ENCODE measurements at regions not wholly inside any gene's neighbourhood (a gene's known extent, or its start where the extent isn't known, plus 50 kb on each side); places are given as distances from the start of the nearest gene placed in this dataset.
A peak's percentile ranks its signal among the peaks of the same experiment; 100 is the strongest.

DNA sequence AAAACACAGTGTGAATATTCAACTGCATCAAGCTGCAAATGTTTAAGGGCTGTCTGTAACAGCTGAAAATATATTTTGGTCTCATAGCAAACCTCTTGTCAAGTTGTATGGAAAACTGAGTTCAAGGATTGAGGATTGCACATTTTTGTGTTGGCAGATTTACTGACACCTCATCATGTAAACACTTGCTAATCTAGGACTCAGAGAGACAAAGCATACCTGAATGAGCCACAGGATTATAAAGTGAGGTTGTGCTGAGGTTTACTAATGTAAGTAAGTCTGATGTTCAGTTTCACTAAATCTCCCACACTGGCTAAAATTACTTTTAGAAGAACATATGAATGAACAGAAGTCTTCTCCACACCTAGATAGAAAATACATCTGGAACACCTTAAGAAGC, 1993.1 kb upstream of the CELF4 start:
- peak; percentile 12 for DNase-seq (ENCODE audit: low read depth, low spot score)
- H3K27ac ChIP-seq = no peak overlapping the region

DNA sequence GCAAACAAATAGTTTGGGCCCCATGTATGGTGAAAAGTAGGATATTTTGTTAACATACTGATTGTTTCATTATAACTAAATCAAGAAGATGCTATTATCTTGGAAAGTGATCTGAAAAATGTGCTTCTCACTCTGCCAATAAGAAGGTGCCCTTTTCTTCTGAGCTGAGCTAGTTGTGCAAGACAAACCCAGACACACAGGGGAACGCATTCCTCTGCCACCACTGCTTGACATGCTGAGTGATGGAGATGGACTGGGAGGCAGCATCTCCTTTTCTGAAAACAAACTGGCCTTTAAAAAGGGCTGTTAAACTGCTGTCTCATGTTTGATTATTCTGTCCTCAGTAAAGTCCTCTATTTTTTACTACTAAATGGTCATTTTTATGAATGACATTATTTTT, 1989.9 kb upstream of the CELF4 start:
- H3K27ac ChIP-seq = no peak overlapping the region
- no peak for DNase-seq (ENCODE audit: low read depth, low spot score)

DNA sequence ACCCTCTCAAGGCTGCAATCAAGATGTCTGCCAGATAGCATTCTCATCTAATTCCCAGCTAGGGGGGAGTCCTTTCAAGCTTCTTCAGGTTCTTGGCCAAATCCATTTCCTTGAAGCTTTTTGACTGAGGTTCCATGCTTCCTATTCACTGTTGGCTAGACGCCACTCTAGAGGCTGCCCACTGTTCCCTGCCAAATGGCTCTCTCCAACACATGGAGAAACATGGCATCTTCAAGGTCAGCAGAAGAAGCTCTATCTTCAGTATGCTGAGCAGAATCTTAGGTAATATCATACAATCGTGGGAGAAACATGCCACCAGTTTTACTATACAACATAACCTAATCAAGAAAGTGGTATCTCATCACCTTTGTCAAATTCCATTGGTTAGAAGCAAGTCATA, 1985.1 kb upstream of the CELF4 start:
- H3K27ac ChIP-seq = no peak overlapping the region

DNA sequence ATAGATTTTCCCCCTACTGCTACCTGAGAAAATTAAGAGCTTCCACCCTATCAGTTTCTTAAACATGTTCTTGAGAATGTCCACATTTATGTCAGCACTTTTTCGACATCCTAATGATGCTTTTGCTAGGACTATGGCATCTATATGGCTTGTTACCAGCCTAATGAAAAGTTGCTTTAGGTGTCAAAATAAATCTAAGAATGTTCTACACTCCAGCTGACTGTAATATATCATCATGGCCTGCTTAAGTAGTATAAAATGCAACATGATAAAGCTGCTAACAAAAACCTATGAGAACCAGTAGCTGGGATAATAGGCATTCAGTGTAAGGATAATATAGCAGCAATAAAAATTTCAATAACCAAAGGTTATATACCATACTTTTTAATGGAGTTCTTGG, 1983.5 kb upstream of the CELF4 start:
- H3K27ac ChIP-seq = no peak overlapping the region
- no peak for DNase-seq (ENCODE audit: low read depth, low spot score)

More for the DNA sequence above, 1985.1 kb upstream of the CELF4 start:
- DNase-seq (ENCODE audit: low read depth, low spot score) = no peak

DNA sequence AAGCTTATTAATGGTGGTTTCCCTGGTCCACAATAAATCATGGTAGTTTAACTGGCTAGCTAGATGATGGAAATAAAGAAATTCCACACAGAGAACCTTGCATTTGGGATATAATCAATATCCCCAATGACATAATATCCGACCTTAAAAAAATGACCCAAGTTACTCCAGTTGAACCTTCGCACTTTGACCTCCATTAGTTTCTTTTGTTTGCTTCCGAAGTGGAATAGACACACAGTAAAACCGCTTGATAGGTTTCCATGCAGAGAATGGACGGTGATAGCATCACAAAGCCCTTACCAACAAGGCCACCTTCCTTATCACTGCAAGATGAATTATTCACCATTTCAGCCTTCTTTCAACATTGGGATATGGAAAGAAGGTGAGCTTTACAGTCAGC, 1966.1 kb upstream of the CELF4 start:
- H3K27ac ChIP-seq = no peak overlapping the region
- no peak for DNase-seq (ENCODE audit: low read depth, low spot score)

DNA sequence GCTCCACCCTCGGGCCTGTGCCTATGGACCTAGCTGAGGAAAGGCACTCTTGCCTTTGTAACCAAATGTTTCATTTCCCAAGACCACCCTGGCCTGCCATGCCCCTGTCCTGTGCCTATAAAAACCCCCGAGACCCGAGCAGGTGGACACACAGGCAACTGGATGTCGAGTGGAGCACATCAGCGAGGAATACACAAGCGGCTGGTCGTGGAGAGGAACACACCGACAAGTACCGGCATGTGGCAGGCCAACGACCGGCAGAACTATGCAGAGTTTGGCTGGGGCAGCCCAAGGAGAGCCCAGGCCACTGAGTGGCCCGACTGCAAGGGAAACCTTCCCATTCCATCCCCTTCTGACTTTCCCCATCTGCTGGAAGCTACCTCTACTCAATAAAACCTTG, 1963.8 kb upstream of the CELF4 start:
- no peak overlapping the region for H3K27ac ChIP-seq
- DNase-seq (ENCODE audit: low read depth, low spot score) = no peak

DNA sequence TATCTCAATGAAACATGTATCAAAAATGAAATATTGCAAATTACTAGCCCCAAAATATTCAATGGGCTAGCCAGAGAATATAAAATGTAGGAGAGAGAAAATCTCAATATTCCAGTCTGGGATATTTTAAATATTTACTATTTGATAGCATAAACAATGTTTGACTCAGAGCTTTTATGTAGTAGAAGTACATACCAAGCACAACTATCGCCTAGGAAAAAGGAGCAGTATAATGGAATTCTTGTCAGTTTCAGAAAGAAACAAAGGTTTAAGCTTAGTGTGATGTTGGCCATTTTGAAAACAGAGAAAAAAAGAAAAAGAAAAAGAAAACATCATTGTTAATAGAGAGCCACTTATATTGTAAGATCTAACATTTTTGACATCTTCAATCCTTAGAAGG, 1961.9 kb upstream of the CELF4 start:
- no peak for DNase-seq (ENCODE audit: low read depth, low spot score)
- H3K27ac ChIP-seq = no peak overlapping the region

DNA sequence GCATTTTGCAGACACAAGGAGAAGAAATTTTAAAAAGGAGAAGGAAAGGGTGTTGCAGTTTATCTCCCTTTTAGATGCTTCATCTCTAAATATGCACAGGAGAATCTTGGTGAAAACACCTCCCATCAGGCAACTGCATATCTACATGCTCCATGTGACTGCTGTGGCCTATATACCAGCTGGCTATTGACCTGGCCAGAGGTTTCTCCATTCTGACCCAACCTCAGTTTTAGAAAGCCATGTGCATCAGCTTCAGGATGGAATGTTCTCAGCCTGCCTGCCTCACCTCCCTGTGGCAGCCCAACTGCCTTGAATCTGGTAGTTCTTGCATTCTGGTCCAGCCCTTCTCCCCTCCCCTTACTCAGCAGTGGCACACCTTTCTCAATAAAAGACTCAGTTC, 1958.8 kb upstream of the CELF4 start:
- no peak for DNase-seq (ENCODE audit: low read depth, low spot score)
- H3K27ac ChIP-seq = no peak overlapping the region

DNA sequence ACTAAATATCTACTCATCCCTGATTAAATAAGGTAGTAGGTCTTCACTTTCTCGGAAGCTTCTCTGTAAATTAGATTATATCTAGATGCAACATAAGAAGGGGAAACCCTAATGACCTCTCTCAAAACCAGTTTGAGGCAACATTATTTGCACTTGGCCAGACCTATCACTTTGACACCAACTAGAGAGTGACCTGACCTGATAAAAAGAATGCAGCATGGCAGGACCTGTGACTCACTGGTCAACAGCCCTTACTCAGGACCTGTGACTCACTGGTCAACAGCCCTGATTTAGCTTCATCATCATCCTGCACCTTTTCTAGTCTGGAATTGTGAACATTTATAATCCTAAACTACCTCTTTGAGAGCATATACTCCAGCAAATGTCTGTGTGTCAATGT, 1957.7 kb upstream of the CELF4 start:
- peak; percentile 16 for DNase-seq (ENCODE audit: low read depth, low spot score)
- H3K27ac ChIP-seq = no peak overlapping the region

DNA sequence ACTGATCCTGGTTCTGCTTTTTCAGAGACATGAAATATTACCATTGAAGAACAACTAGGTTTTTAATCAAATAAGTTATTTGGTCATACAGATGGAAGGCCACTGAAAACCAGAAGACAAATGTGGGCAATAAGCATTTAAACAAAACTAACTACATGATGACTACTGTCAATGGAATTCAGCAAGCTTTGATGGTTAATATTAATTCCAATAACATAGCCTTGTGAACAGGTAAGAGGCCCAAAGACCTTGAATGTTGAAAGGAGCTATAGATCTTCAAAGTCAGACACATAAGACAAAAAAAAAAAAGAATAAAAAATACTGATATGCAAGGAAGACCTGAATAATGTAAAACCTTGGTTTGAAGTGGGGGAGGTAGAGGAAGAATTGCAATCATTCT, 1955.6 kb upstream of the CELF4 start:
- no peak overlapping the region for H3K27ac ChIP-seq
- DNase-seq (ENCODE audit: low read depth, low spot score) = no peak

DNA sequence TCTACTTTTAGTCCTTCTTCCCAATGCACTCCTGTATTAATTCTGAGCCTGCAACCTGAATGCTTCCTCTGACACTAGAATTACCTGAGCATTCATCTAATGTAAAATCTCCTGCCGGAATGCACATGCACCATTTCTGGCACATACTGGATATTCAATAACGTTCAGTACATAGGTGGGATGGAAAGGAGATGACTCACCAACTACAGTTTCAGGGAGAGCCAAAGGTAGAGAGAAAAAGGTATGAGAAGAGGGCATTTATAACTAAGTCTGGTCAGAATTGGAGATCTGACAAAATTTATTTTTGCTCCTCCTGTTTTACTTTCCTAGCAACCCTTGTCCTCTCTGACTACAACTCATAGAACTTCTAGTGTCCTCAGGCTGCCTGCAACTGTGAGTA, 1954.1 kb upstream of the CELF4 start:
- no peak overlapping the region for H3K27ac ChIP-seq

DNA sequence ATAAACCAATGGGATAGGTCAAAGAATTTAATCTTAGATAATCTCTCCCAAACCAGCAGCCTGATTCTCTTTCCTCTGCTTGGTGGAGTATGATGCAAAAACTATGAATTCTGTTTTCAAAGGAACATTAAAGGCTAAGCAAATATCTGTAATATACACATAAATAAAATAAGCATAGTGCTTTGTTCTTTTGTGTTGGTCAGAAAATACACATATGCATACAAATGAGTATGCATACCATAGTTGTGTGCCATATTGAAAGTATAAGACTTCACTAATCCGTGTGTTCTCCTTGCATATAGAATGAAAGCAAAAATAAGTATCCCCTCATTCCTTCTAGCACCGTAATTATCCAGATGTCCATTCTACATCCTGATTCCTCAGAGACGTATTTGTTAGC, 1949.7 kb upstream of the CELF4 start:
- H3K27ac ChIP-seq = no peak overlapping the region
- no peak for DNase-seq (ENCODE audit: low read depth, low spot score)

More for the DNA sequence above, 1954.1 kb upstream of the CELF4 start:
- no peak for DNase-seq (ENCODE audit: low read depth, low spot score)

DNA sequence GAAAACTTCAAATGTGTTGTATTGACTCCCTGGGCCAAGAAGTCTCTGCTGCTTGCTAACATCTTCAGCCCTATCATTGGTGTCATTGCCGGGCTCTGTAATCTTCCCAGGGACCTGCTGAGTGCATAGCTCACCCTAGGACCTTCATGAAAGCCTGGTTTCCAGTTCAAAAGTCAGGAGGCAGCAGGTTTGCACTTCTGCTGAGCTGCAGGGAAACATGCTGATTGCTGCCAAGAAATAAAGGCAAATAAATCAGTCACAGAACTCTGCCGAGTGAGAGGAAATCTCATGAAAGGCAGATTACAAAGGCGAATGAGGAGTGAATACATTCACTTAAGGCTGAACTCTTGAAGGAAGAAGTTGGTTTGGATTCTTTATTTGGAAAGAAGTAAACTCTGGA, 1947.6 kb upstream of the CELF4 start:
- DNase-seq (ENCODE audit: low read depth, low spot score) = no peak
- no peak overlapping the region for H3K27ac ChIP-seq

DNA sequence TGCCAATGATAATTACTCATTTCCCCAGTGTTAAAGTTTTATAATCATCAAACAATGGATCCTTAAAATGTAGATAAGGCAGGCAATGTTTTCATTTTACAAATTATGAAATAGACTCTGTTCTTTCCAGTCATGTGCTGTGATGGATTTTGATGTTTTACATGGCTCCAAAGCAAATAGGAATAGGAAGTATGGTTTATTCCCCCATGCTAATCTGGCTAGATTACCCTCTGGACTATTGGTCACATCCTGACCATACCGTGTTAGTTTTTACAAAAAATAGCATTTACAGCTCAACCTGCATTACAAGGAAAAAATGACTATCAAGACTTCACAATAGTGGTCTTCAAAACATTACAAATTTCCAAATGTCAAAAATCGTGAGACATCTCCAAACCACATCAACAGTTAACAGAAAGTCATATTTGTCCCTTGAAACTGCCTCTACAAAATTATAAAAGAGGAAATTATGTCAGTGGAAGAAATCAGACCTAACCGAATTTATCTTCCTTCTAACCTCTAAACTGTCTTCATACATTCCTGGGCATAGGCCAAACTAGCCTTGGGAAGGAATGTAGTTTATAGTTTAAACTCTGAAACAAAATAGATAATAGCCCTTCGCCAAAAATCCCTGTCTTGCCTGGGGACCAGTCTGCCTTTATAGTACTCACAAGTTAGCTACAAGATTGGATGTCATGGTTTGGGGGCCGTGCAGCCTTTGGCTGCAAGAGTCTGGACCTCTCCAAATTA, 1941.2 kb upstream of the CELF4 start:
- no peak overlapping the region for H3K27ac ChIP-seq
- DNase-seq (ENCODE audit: low read depth, low spot score) = no peak

DNA sequence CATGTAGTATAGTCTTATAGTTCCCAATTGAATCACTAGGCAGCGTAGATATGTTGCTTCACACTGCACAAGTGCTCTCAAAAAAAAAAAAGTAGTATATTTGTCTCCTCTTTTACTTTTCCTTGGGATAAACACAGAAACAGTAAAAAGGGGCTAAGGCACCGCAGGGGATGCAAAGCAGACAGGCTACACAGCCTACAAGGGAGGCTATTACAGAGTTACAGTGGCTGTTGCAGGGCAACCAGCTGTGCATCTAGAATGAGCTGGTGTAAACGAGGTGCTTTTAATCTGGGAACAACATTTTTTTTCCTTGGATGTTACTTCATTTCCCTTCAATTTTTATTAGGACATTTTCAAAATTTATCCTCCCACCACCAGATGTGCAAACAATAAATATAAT, 1934.7 kb upstream of the CELF4 start:
- H3K27ac ChIP-seq = no peak overlapping the region

DNA sequence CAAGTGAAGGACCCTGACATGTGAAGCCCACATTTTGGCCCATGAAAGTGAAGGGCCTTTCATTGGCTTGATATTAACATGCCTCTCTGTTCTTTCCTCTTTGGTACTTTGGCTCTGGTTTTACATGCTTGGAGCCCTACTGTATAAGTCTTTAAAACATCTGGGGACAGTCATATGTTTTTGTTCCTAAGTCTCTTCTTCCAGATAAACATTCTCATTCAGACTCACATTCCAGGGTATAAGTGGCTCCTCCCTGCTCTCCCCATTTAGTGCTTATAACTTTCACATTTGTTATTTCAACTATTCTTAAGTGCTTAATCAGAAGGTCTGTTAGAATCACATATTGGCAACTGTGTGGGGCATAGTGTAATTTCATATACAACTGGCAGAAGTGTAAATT, 1932.2 kb upstream of the CELF4 start:
- DNase-seq (ENCODE audit: low read depth, low spot score) = no peak
- H3K27ac ChIP-seq = no peak overlapping the region

More for the DNA sequence above, 1934.7 kb upstream of the CELF4 start:
- no peak for DNase-seq (ENCODE audit: low read depth, low spot score)

DNA sequence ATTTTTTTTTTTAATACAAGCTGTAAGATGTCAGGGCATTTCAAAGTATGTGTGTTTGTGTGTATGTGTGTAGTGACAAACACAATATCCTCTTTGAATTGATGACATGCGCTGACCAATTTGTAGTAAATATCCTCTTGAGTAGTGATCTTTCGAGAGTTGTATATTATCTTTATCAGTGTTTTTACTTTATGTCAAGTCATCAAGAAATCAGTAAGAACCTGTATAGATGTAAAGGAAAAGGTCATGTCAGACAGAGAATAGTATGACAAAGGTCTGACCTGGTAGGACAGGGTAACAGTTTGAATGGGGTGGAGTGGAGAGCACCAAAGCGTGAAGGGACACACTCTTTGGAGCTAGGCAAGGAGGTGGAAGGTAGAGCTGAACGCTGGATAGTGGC, 1931.4 kb upstream of the CELF4 start:
- H3K27ac ChIP-seq = no peak overlapping the region
- DNase-seq (ENCODE audit: low read depth, low spot score) = no peak

DNA sequence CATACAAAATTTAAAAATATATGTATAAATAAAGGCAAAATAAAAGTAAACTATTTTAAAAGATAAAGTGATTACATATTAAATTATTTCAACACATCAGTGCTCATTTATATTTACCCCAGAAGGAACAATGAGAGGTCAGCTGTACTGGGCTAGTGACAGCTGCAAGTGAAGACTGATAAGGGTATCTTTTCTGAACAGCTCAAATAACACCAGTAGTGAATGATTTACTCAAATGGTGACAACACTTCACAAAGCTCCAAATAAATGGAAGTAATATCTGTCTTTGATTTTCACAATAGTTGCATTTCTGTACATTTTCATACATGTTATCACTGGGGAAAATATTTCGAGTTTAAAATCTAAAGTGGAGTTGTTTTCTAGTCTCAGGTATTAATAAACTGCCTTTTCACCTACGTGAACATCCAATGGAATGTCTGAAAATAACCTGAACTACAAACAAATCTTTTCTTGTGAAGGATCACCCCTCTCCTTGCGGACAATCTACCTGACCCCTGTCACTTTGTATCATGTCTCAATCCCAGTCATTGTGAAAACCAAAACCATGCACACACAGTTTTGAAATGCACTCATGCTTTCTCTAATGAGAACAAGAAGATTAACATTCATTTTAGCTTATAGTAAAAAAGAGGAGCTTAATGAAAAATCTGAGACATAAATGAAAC, 1928.8 kb upstream of the CELF4 start:
- no peak for DNase-seq (ENCODE audit: low read depth, low spot score)

DNA sequence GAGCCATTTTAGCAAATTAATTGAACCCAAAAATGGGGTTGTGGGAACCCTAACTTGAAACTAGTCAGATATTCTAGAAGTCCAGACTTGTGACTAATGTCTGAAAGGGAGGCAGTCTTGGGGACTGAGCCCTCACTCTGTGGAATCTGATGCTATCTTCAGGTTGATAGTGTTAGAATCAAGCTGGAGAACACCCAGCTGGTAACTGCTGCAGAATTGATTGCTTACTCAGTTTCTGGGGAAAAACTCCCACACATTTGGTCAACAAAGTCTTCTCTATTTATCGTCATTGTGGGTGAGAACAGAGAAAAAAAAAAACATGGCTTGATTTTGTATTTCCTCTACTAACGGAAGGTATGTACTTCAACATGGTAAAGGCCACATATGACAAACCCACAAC, 1925.8 kb upstream of the CELF4 start:
- DNase-seq (ENCODE audit: low read depth, low spot score) = no peak
- H3K27ac ChIP-seq = no peak overlapping the region

More for the DNA sequence above, 1928.8 kb upstream of the CELF4 start:
- no peak overlapping the region for H3K27ac ChIP-seq

DNA sequence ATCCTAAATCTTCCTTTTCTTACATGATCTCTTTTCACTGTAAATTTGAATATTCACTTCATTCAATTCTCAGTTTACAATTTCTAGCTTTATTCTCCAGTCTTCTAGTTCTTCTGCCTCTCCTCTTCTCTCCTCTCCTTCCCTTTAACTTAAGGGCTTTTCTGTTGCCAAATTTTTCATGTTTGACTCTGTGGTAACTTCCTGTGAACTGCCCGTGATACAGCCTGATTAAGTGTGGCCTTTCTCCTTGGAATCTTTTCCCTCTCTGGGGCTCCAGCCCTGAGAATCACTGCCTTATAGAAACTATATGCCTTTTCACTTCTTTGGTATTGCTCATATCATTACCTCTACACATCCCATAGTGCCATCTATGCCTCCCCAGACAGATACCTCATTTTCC, 1923.8 kb upstream of the CELF4 start:
- DNase-seq (ENCODE audit: low read depth, low spot score) = no peak
- H3K27ac ChIP-seq = no peak overlapping the region

DNA sequence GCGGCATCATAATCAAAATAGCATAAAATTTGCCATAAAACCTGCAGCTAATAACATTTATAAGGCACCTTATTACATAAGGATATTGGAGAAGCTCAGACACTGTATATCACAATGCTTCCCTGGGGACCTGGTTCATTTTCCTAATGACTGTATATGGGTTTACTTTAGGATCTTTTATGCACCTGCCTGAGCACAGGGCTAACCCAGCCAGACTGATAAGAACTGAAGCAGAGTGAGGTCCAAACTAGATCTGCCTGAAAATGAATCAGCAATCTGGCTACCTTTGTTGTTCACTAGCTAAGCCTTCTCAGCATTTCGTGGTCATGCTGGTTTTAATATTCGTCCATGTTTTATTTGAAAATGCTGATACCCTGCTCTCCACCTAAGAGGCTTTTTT, 1922.3 kb upstream of the CELF4 start:
- DNase-seq (ENCODE audit: low read depth, low spot score) = no peak
- H3K27ac ChIP-seq = no peak overlapping the region

DNA sequence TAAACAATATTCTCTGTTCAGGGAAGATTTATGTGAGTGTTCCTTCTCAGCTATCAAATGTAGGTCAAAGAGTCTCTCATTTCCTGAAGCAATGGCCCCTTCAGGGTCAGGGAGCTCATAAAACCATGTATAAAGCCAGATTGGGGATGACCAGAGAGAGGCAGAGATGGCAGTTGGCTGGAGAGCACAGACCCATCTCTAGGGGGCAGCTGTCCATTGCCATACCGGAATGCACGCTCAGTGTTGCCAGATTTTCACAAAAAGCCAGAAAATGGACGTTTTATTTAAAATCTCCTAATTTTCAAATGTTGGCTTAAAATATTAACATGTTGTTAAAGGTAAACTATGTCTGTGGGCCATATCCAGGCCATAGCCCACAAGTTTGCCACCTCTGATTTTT, 1920.7 kb upstream of the CELF4 start:
- DNase-seq (ENCODE audit: low read depth, low spot score) = no peak
- H3K27ac ChIP-seq = no peak overlapping the region
